Activated CD4-positive, alpha-beta T cell treated with anti-CD3 and anti-CD28 coated beads, Interleukin-2, Interleukin-4, amounts not matched to agents 100 ng/mL and 50 ng/mL, durations not matched to agents 16 hours and 8 hours (primary cell): ENCODE measurements at regions not wholly inside any gene's neighbourhood (a gene's known extent, or its start where the extent isn't known, plus 50 kb on each side); places are given as distances from the start of the nearest gene placed in this dataset.
"Not testable (repeated sequence)": the region's sequence is repeated elsewhere in the genome, so short reads cannot be mapped to it uniquely, and the experiment has no call there.

Experiments
- DNase-seq: peaks from one replicate; pipeline ENCODE4 v3.0.0-alpha.2; 2020; ENCODE audit warnings: low spot score

DNA sequence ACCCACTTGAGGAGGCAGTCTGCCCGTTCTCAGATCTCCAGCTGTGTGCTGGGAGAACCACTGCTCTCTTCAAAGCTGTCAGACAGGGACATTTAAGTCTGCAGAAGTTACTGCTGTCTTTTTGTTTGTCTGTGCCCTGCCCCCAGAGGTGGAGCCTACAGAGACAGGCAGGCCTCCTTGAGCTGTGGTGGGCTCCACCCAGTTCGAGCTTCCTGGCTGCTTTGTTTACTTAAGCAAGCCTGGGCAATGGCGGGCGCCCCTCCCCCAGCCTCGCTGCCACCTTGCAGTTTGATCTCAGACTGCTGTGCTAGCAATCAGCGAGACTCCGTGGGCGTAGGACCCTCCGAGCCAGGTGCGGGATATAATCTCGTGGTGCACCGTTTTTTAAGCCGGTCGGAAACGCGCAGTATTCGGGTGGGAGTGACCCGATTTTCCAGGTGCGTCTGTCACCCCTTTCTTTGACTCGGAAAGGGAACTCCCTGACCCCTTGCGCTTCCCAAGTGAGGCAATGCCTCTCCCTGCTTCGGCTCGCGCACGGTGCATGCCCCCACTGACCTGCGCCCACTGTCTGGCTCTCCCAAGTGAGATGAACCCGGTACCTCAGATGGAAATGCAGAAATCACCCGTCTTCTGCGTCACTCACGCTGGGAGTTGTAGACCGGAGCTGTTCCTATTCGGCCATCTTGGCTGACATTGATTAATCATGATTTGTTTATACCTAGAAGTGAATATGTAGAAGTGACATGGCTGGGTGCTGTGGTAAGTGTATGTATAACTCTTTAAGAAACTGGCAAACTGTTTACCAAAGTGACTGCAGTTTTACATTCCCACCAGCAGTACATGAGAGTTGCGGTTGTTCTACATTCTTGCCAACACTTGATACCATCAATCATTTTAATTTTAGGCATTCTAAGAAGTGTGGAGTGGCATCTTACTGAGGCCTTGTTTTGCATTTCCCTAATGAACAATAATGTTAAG lies 465.9 kb upstream of the MAP3K7 start:
- not testable (repeated sequence) for DNase-seq

DNA sequence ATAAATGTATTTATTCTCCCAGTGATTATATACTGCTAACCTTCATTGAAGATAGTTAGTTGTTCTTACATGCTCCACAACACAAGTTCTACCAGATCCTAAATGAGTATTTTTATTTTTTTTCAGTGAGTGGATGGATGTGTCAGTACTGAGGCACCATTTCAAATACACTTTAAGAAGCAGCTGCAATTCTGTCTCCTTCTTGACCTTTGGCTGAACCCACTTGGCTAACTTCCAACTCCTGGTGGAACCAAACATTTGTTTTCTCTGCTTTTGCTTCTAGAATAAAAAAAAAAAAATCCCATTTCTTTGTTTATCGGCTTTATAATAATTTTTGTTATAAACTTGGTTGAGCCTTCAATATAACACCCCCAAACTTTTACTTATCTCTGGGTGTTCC lies 458.3 kb upstream of the MAP3K7 start:
- no peak for DNase-seq

DNA sequence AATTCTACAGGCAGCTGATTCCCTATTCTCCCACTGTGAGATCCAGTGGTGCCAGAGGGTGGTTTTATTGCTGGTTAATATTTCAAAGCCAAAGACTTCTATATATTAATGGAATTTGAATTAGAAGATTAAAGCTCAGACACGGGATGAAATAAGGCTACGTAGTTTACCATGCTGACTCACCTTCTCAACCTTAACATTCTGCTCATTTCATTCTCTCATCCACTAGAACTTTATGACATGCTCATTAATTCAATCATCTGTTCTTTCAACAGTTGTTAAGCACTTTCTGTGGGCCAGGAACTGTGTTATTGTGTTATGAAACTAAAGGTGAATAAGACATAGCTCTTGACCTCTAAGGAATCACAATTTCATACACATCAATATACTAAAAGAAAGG lies 456.9 kb upstream of the MAP3K7 start:
- DNase-seq = no peak

DNA sequence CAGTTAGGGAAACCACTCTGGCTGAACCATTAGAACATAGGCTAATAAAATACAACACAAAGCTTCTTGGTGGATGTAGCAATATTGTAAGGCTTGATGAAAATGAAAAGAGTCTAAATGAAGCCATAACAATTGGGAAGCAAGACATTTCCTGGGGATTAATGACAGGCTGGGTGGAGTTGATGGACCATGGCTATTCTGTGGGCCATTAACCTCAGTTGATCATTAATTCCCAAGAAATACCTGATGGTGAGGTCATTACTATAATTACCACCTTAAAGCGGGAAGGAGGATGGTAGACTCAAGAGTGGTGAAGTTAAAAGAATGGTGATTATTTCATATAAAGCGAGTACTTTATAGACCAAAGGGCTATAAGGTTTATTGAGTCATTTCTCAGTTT lies 455.8 kb upstream of the MAP3K7 start:
- no peak for DNase-seq

DNA sequence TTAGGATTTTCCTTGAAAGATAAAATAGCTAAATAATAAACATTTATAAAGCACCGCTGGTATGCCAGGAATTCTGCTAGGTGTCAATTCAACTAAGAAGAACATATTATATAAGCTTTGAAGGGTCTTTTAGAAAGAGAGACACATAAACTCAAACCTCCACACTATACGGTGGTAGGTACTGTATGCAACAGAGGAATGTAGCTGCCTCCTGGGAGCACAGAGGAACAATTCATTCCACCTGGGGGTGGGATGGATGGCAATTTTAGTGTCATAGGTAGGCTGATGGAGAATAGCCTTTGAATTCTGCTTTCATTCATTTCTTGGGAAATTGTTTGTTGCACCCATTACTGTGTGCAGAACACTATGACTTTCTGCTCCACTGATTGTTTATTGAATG lies 447.1 kb upstream of the MAP3K7 start:
- DNase-seq = no peak

DNA sequence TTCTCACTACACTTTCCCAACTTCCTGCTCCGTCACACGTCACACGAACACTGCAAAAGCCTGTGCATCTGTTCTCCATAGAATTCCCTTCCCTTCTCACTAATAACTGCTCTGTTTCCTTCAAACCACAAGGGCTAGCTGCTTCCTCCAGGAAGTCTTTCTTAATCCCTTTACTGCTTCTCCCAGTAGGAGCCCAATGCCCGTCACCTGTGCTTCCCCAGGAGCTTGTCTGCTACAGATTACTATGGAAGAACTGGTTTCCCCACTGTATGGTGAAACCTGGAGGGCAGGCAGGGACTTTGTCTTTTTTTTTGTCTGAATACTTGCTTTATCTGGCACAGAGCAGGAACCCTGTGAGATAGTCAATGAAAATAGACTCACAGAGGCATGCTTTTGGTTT lies 444.7 kb upstream of the MAP3K7 start:
- no peak for DNase-seq

DNA sequence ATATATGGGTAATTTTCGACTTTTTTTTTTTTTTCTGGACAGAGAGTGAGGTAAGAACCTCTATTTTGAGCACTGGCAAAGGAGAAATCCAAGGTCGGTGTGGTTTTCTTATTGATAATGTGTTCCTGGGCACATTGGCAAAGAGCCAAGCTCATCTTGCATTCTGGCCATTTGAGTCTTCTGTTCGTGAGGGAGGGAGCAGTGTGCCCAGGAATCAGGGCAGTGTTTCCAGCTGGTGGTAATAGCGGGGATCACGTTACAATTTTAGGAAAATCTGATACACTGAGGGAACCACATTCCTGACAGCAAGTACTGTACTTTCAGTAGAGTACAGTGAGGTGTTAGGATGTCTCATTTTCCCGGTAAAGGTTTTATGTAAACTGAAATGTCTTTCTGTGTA lies 442.3 kb upstream of the MAP3K7 start:
- no peak for DNase-seq

DNA sequence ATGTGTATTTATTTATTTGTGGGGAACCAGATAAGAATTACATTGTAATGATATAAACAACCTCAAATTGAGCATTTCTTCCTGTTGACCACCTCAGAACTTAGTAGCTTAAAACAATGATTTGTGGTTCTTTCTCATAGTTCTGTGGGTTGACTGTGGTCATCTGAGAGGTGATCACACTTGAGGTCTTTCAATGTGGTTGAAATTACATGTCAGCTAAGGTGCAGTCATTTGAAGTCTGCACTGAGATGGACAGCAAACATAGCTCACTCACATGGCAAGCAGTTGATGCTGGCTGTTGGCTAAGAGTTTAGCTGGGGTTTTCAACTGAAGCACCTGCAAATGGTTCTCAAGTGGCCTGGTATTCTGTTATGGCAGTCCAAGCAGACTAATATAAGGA lies 436.7 kb upstream of the MAP3K7 start:
- DNase-seq = no peak

DNA sequence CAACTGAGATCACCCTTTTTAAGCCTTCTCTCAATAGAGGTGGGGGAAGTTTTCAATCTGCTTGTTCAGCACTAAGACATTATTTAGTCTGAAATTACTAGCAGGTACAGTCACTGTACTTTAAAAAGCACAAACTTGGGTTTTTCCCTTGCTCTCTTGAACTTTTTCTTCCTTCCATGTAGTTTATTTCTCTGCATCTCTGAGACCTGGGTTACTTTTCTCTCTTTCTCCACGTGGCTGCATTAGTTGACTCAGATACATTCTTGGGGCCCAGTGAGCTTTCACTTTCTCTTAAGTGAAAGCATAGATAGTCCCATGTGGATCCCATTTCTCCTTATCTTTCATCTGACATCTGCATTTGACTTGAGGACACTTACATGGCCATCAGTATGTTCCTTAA lies 433.9 kb upstream of the MAP3K7 start:
- no peak for DNase-seq

DNA sequence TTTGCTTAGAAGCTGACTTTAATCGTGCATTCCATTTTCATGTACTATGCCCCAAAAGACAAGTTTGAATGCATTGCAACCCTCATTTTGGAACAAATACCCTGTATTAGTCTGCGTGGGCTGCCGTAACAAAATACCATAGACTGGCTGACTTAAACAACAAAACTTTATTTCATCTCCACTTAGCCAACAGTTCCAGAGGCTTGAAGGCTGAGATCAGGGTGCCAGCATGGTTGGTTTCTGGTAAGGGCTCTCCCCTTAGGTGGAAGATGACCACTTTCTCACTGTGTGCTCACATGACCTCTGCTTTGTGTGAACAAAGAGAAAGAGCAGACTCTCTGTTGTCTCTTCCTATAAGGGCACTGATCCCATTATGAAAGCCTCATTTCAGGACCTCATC lies 431.7 kb upstream of the MAP3K7 start:
- no peak for DNase-seq

DNA sequence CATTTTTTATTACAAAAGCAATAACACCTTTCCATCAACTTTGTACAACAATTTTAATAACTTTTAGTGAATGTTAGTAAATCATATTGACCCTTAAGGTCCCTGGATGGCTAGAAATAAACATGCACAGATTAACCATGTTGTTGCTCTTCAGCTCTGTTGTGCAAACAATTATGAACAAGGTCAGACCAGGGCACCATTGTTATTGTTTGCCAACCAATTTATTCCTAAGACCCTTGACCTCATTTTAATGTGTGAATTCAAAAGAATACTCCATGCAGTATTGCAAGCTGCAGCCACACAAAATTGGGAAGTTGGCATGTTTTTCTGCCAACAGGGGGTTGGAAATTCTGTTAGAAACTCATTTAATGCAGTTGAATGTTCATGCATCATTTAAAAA lies 426.6 kb upstream of the MAP3K7 start:
- no peak for DNase-seq

DNA sequence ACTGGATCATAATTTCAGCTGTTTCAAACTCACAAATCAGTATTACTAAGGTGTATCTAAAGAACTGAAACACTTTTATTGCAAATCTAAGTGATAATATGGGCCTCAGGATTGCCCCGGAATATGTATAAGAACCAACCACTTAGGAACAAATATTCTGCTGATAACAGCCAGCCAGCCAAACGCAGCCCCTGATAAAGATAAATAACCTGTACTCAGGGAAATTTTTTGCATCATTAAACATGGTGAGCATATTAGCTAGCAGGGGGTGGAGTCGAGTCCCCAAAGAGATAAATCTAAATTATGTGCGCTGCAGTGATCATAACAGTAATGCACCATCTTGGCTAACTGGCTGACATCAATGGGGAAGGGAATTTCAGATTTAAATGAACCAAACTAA lies 410.2 kb upstream of the MAP3K7 start:
- DNase-seq = no peak

DNA sequence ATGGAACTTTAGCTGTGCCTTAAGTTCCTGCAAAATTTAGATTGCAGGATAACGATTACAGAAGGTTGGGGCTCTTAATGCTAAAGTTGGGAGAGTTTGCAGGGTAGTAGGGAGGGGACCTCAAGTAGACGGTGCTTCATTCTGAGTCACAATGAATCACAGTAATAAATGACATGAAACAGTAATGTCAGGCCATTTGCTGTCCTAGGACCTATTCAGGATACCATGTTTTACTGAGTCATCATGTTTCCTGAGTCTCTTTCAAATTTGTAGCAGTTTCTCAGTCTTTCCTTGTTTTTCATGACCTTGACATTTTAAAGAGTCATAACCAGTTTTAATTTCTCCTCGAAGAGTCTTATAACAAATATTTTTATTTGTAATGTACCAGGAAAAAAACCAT lies 406.9 kb upstream of the MAP3K7 start:
- no peak for DNase-seq

DNA sequence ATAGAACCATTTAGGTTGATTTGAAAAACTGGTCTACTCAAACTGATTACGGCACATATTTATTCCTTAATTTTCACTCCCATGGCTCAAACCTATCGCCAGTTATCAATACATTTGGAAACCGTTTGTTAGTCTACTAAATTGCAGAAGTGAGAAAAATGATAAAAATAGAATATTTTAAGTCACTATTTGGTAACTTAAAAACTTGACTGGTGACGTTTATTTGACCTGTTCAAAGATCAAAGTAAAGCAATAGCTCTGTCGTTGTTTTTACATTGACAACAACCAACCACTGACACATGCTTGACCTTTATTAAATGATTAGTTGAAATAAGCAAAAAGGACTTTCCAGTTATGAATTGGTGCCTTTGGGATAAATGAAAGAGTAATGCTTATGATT lies 402.9 kb upstream of the MAP3K7 start:
- no peak for DNase-seq

DNA sequence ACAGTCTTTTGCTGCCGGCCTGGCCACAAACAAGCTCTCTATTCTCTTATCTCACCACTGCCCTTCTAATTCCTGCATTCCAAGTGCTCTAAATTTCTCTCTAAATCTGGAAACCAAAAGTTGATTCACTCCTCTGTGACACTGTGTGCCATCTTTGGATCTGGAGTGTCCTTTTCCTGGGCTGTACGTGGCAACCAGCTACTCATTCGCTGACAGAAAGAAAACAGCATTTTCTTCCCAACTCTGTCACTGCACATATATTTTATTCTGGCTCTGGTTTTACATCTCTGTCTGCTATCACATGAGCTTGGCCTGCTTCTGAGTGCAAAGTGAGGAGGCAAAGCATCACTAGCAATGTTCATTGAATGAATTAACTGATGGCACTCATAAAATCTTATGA lies 397.2 kb upstream of the MAP3K7 start:
- DNase-seq = no peak

DNA sequence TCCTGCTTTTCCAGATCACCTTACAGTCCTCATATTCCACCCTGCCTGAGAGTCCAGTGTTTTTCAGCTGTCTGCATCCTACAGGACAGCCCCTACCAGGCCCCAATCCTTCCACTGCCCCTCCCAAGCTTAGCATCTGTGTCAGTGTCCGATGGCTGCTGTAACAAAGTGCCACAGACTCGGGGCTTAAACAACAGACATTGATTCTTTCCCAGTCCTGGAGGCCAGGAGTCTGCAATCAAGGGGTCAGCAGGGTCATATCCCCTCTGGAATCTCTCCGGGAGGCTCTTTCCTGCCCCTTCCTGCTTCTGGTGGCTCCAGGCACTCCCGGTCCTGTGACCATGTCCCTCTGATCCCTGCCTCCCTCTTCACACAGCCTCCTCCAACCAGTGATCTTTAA lies 396.6 kb upstream of the MAP3K7 start:
- no peak for DNase-seq

DNA sequence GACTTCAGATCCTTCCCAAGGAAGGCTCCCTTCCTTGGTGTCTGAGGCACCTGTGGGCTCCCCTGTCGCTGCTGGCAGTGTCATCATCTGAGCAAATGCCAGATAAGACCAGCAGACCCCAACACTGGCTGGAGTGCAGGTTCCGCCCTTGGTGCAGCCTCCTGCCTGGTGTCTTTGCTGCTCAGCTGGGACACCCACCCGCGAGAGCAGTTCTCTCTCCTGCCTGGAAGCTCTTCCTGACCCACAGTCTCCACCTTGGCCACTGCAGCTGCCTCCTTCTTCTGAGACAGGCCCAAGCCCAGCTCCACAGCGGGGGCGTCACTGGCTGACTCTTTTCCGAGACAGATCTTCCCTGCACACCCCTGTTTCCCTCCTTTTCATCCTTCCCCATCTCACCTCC lies 395.7 kb upstream of the MAP3K7 start:
- DNase-seq = no peak

DNA sequence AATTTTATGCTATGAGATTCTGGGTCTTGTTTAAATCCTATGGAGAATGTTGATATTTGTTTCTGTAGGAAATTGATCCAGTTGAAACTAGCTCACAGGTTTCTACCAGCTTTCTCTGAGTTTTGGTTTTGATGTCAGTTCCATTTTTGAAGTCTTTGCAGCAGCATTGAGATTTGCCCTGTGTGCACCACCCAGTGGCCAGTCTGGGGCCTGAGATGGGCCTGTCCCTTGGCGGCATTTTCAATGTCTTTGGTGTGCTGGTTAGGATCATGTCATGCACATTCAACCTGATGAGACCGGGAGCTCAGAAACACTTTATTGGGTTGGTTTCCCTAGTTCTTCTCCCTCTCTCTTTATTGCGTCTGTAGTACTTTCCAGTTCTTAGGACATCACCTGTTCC lies 395.2 kb upstream of the MAP3K7 start:
- no peak for DNase-seq

DNA sequence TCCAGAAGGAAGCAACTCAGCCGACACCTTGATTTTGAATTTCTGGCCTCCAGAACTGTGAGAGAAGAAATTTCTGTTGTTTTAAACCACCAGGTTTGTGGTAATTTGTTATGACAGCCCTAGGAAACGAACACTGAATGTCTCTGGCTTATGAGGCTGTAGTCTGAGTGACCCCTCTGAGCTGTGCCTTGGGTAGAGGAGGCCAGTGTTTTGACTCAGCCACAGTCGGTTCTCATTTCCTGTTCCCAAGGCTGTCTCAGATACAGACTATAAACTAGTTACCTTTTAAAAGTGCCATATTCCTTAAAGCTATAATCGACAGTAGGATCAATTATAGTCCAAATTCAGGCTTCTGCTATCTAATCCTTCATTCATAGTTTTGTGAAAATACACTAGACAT lies 391.2 kb upstream of the MAP3K7 start:
- DNase-seq = no peak

DNA sequence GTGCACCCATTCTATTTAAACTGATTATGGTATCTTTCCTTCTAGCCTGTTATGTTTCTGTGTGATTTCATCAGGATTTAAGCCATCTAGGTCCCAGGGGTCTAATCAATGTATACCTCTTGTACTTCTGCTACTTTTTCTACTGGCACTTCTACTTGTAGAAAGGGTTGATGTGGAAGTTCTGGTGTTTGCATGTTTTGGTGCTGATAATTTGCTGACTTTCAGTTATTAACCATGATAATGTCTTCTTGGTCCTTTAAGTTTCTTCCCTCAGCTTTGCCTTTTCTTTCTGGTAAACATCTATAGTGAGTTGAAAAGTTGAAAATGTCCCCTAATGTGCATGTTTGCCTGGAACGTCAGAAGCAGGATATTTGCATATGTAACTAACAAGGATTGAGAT lies 390.6 kb upstream of the MAP3K7 start:
- DNase-seq = no peak

DNA sequence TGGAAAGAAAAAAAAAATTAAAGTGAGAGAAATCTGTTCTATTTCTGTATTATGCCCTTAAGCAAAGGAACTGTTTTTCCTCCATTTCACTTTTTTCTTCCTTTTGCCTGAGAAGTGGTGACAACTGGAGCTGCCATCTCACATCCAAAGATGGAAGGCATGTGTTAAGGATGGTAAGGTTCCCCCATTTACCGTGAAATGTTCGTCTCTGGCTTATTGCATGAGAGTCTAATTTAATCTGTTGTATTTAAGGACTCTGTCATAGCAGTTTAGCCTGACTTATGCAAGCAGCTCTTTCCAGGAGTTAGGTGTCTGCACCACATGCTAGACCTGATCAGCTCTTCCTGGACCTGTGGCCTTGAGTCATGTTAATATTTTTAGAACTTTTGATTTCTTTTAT lies 389.5 kb upstream of the MAP3K7 start:
- DNase-seq = no peak

DNA sequence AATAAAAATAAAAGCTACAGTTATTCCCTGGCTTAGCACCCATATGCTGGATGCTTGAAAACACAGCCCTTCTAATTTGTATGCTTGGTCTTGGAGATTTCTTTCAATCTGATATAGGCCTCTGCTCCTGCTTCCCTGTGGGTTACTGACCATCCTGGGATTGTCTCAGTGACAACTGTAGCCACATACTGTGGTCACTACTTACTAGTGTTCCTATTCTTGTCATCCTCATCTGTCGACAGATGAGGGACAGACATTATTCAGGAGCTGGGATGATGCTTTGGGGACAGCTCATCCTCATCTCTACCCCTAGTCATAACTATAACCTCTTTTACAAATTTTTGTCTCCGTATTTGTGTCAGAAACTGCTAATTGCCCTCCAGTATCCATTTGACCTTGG lies 388.9 kb upstream of the MAP3K7 start:
- DNase-seq = no peak

DNA sequence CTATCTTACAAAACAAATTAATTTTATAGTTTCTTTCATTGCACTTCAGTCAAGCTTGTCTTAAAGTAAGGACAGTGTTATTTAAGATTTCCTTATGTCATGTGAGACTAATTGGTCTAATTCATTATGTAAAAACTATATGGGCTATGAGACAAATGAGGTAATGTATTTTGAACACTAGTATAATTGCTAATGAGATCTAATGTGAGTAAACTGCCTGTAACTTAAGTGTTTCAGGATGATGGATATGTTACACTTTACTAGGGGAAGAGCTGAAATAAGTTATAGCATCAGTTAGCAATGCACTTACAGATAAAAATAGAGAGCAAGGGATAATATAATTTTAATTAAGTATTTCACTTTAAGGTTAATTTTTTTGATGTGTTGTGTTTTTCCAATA lies 386.3 kb upstream of the MAP3K7 start:
- no peak for DNase-seq

DNA sequence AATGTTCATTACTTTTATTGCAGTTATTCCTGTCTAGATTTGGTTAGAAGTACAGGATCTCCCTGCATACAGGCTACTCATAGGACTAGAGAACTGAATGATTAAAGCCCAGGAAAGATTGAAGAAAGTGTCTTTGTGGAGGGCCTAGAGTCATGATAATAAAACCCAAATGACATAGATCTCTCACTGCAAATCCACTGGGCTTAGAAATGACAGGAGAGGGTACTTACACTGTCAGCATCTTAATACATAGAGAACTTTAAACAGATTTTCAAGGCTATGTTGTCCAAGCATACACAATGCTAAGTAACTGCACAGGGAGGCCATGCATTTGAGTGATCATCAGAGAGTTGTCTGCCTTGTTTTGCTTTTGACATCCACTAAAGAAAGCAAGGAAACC lies 383.8 kb upstream of the MAP3K7 start:
- DNase-seq = no peak
